Esophagus squamous epithelium (tissue), 4 donors: ENCODE measurements at regions not wholly inside any gene's neighbourhood (a gene's known extent, or its start where the extent isn't known, plus 50 kb on each side); places are given as distances from the start of the nearest gene placed in this dataset.

Experiments
- POLR2A ChIP-seq, 4 donors: fragments of 450-650 bp; IDR thresholded peaks; one replicate each; pipeline ENCODE4 v1.6.1; 2017; ENCODE audit warnings: antibody characterized with exemption in 4 of 4, mild to moderate bottlenecking in 4 of 4, moderate library complexity in 3 of 4
- TF ChIP-seq, protein P1 (sequence below), 6 experiments: fragments of 450-650 bp in 4 of 6; fragments of 200-600 bp in 2 of 6; sonication (generic) in 2 of 6; IDR thresholded peaks; one replicate each; pipeline ENCODE4 v1.5.1; 2016 to 2019; ENCODE audit warnings: antibody characterized with exemption in 6 of 6, mild to moderate bottlenecking in 4 of 6, moderate library complexity in 4 of 6

DNA sequence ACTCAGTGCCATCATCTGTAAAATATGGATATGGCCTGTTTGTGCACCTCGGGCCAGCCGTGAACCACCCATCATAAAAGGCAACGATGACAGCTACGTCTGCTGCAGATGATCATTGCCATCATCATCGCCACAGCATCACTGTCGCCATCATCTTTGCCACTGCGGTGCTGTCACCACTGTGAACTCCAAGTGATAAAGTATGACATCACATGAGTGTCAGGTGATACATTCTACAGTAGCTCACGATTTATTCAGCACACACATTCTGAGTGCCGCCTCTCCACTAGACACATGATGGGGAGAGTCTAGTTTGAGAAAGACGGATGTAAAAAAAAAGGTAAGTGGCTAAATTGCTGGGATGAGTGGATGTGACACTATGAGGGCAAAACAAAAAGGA, 755.4 kb upstream of the RAB6C start:
- TF ChIP-seq, protein P1, sequence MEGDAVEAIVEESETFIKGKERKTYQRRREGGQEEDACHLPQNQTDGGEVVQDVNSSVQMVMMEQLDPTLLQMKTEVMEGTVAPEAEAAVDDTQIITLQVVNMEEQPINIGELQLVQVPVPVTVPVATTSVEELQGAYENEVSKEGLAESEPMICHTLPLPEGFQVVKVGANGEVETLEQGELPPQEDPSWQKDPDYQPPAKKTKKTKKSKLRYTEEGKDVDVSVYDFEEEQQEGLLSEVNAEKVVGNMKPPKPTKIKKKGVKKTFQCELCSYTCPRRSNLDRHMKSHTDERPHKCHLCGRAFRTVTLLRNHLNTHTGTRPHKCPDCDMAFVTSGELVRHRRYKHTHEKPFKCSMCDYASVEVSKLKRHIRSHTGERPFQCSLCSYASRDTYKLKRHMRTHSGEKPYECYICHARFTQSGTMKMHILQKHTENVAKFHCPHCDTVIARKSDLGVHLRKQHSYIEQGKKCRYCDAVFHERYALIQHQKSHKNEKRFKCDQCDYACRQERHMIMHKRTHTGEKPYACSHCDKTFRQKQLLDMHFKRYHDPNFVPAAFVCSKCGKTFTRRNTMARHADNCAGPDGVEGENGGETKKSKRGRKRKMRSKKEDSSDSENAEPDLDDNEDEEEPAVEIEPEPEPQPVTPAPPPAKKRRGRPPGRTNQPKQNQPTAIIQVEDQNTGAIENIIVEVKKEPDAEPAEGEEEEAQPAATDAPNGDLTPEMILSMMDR (IDR thresholded peaks at IDR 0.05) = no peak
- TF ChIP-seq POLR2A (IDR thresholded peaks at IDR 0.05) = no peak
